ENCODE measurements at regions not wholly inside any gene's neighbourhood (a gene's known extent, or its start where the extent isn't known, plus 50 kb on each side); places are given as distances from the start of the nearest gene placed in this dataset.

DNA sequence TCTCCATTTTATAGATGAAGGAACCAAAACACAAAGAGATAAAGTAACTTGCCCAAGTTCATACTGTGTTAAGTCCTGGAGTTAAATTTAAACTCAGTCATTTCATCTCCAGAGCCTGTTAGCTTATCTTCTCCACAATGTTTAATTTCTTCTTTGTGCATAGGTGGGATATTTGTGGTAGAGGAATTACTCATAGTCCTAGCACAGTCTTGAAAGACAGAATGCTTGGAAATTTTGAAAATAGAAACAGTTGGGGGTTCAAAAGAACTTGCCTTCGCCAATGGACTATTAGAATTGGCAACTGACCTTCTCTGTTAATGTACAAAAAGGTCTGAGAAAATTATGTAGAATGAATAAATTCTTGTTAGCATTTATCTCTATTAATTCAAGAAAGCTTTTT, 832.0 kb upstream of the PRMT6 start:
- DNase-seq, result no peak
- H3K36me3 ChIP-seq (ENCODE audit: control insufficient read depth in 1 of 2, insufficient read depth in 2 of 2, low read length in 1 of 2), result no peaks in the 10 kb centered on the region
- no peak overlapping the region for H3K27ac ChIP-seq (ENCODE audit: low read depth in 1 of 2, low read length in 2 of 2)
- no peaks in the 10 kb centered on the region for H3K9me3 ChIP-seq (ENCODE audit: control insufficient read depth, low read length)
- H3K4me1 ChIP-seq (ENCODE audit: control insufficient read depth in 1 of 2, insufficient read depth in 2 of 2, low read length in 2 of 2), result no peaks in the 10 kb centered on the region
- intact Hi-C loops (cut with DNase I), result no loop called here
- no peak overlapping the region for H3K4me3 ChIP-seq (ENCODE audit: low read length in 2 of 2)
- no peak for ATAC-seq (ENCODE audit: low FRiP score)
- no peaks in the 10 kb centered on the region for H3K27me3 ChIP-seq (ENCODE audit: control insufficient read depth in 1 of 2, insufficient read depth in 2 of 2, low read length in 1 of 2)
- WGBS, 2 donors, result 45 to 57% methylated on average over 1 of the region's 1 CpG

DNA sequence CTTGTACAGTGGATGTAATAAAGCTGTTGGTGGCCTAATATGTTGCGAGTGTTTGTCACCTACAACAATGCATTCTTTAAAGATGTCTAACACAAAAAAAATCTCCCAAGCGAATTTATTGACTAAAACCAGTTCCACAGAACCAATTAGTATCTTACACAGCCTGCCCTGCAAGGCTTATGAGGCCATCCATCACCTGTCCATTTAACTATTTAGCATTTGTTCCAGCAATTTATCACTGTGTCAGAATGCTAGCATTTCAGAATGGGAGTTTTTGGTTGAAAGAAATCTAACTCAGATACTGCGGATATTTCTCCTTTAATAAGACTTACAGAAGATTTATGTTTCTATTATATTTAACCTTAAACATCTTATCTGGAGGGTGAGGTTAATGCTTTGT, 831.1 kb upstream of the PRMT6 start:
- H3K36me3 ChIP-seq (ENCODE audit: control insufficient read depth in 1 of 2, insufficient read depth in 2 of 2, low read length in 1 of 2), result no peaks in the 10 kb centered on the region
- ATAC-seq (ENCODE audit: low FRiP score) (no peak), DNase-seq (no peak)
- H3K27ac ChIP-seq (ENCODE audit: low read depth in 1 of 2, low read length in 2 of 2), result no peak overlapping the region
- no peaks in the 10 kb centered on the region for H3K27me3 ChIP-seq (ENCODE audit: control insufficient read depth in 1 of 2, insufficient read depth in 2 of 2, low read length in 1 of 2)
- H3K9me3 ChIP-seq (ENCODE audit: control insufficient read depth, low read length), result no peaks in the 10 kb centered on the region
- no peak overlapping the region for H3K4me3 ChIP-seq (ENCODE audit: low read length in 2 of 2)
- intact Hi-C loops (cut with DNase I), result no loop called here
- H3K4me1 ChIP-seq (ENCODE audit: control insufficient read depth in 1 of 2, insufficient read depth in 2 of 2, low read length in 2 of 2), result no peaks in the 10 kb centered on the region
- WGBS, 2 donors, result 49 to 61% methylated on average over 3 of the region's 3 CpGs

DNA sequence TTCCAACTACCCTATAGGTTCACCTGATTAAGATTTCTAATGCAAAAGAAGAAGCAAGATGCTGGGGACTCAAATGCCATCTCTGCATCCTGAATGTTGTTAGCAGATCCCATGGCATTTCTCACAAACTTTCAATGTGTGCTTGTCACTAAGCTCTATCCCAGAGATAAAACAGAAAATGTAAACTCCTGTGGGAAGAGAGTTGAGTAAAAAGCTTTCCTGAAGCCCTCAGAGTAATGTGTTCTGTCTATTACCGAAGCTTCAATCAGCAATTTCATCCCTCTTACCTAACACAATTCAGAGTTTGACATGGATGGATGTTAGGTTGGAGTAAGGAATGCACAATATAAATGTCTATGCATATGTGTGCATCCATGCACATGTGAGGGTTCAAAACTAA, 829.9 kb upstream of the PRMT6 start:
- Histone ChIP-seq H3K4me1 (ENCODE audit: control insufficient read depth in 1 of 2, insufficient read depth in 2 of 2, low read length in 2 of 2) (no peaks in the 10 kb centered on the region), H3K4me3 (ENCODE audit: low read length in 2 of 2) (no peak overlapping the region), H3K36me3 (ENCODE audit: control insufficient read depth in 1 of 2, insufficient read depth in 2 of 2, low read length in 1 of 2) (no peaks in the 10 kb centered on the region), H3K27me3 (ENCODE audit: control insufficient read depth in 1 of 2, insufficient read depth in 2 of 2, low read length in 1 of 2) (no peaks in the 10 kb centered on the region), H3K9me3 (ENCODE audit: control insufficient read depth, low read length) (no peaks in the 10 kb centered on the region), H3K27ac (ENCODE audit: low read depth in 1 of 2, low read length in 2 of 2) (no peak overlapping the region)
- no peak for DNase-seq
- WGBS, 2 donors, result 48 to 56% methylated on average over 1 of the region's 1 CpG
- intact Hi-C loops (cut with DNase I), result no loop called here
- no peak for ATAC-seq (ENCODE audit: low FRiP score)

DNA sequence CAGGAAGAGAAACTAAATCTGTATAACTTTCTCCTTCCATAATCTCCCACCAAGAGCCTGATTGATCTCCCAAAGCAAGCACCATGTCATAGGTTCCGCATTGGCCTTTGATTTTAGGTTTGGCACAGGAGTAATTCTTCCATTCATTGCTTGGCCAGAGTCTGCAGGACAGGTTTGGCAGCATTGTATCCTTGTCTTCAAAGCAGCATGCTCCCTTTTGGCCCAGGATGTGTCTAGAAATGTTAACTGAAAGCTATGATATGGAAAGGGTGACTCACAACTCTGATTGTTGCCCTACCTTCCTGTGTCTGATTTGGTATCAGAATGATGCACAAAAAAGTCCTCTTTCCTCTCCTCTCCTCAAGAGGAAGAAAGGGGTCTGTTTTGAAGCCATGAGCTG, 824.3 kb upstream of the PRMT6 start:
- no peak overlapping the region for H3K27ac ChIP-seq (ENCODE audit: low read depth in 1 of 2, low read length in 2 of 2)
- DNase-seq (no peak), ATAC-seq (ENCODE audit: low FRiP score) (no peak)
- H3K27me3 ChIP-seq (ENCODE audit: control insufficient read depth in 1 of 2, insufficient read depth in 2 of 2, low read length in 1 of 2), result no peaks in the 10 kb centered on the region
- no peaks in the 10 kb centered on the region for H3K36me3 ChIP-seq (ENCODE audit: control insufficient read depth in 1 of 2, insufficient read depth in 2 of 2, low read length in 1 of 2)
- intact Hi-C loops (cut with DNase I), result no loop called here
- no peaks in the 10 kb centered on the region for H3K4me1 ChIP-seq (ENCODE audit: control insufficient read depth in 1 of 2, insufficient read depth in 2 of 2, low read length in 2 of 2)
- H3K4me3 ChIP-seq (ENCODE audit: low read length in 2 of 2), result no peak overlapping the region
- no peaks in the 10 kb centered on the region for H3K9me3 ChIP-seq (ENCODE audit: control insufficient read depth, low read length)
- 90 to 93% methylated on average over 1 of the region's 1 CpG for WGBS, 2 donors

DNA sequence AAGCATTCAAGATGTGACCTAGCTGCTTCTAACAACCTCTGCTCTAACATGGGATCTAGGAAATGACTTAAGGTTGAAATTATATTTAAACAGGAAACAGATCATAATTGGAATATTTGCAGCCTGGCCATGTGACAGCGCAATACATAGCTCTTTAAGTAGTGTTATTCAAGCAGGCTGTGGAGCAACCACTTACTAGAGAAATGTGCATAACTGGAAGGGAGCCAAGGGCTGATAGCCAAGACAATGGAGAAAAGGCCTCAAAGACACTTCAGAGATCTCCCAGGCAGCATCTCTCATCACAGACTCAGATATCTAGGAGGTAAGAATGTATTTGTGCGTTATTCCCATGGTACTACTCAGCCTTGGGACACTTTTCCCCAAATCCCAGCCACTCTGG, 823.0 kb upstream of the PRMT6 start:
- Histone ChIP-seq H3K27me3 (ENCODE audit: control insufficient read depth in 1 of 2, insufficient read depth in 2 of 2, low read length in 1 of 2) (no peaks in the 10 kb centered on the region), H3K27ac (ENCODE audit: low read depth in 1 of 2, low read length in 2 of 2) (no peak overlapping the region), H3K9me3 (ENCODE audit: control insufficient read depth, low read length) (no peaks in the 10 kb centered on the region), H3K4me3 (ENCODE audit: low read length in 2 of 2) (no peak overlapping the region), H3K4me1 (ENCODE audit: control insufficient read depth in 1 of 2, insufficient read depth in 2 of 2, low read length in 2 of 2) (no peaks in the 10 kb centered on the region), H3K36me3 (ENCODE audit: control insufficient read depth in 1 of 2, insufficient read depth in 2 of 2, low read length in 1 of 2) (no peaks in the 10 kb centered on the region)
- WGBS, 2 donors, result 78 to 83% methylated on average over 2 of the region's 2 CpGs
- intact Hi-C loops (cut with DNase I), result no loop called here
- ATAC-seq (ENCODE audit: low FRiP score) (no peak), DNase-seq (no peak)

DNA sequence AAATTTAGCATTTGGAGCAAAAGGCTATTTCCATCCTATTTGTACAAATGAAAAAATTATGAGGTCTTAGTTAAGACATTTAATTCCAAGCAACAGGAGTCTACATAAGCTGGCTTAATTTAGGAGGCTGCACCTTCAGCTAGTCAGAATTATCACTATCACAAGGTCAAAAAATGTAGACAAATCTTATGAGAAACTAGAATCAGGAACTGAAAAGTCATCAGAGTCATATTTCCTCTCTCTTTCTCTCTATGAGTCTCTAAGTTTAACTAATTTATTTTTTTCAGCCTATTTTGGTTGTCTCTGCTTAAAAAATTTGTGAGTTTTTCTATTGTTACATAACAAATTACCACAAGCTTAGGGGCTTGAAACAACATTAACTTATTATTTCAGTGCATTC, 807.1 kb upstream of the PRMT6 start:
- intact Hi-C loops (cut with DNase I), result no loop called here
- Histone ChIP-seq H3K9me3 (ENCODE audit: control insufficient read depth, low read length) (no peaks in the 10 kb centered on the region), H3K27ac (ENCODE audit: low read depth in 1 of 2, low read length in 2 of 2) (no peak overlapping the region), H3K4me1 (ENCODE audit: control insufficient read depth in 1 of 2, insufficient read depth in 2 of 2, low read length in 2 of 2) (no peaks in the 10 kb centered on the region), H3K36me3 (ENCODE audit: control insufficient read depth in 1 of 2, insufficient read depth in 2 of 2, low read length in 1 of 2) (no peaks in the 10 kb centered on the region), H3K4me3 (ENCODE audit: low read length in 2 of 2) (no peak overlapping the region), H3K27me3 (ENCODE audit: control insufficient read depth in 1 of 2, insufficient read depth in 2 of 2, low read length in 1 of 2) (no peaks in the 10 kb centered on the region)
- DNase-seq (no peak), ATAC-seq (ENCODE audit: low FRiP score) (no peak)

DNA sequence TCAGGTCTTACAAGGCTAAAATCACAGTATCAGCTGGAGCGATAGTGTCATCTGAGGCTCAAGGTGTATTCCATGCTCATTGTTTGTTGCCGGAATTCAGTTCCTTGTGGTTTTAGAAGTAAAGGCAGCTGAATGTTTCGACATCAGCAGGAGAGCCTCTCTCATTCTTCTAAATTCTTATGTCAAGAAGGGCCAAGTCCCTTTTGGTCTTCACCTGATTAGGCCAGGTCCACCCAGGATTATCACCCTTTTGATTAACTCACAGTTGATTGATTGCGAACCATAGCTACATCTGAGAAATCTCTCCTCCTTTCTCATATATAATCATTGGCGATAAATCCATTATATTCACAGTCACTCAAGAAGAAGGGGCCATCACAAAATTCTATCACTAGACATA, 806.7 kb upstream of the PRMT6 start:
- DNase-seq (no peak), ATAC-seq (ENCODE audit: low FRiP score) (no peak)
- H3K4me3 ChIP-seq (ENCODE audit: low read length in 2 of 2), result no peak overlapping the region
- intact Hi-C loops (cut with DNase I), result no loop called here
- H3K4me1 ChIP-seq (ENCODE audit: control insufficient read depth in 1 of 2, insufficient read depth in 2 of 2, low read length in 2 of 2), result no peaks in the 10 kb centered on the region
- 68 to 69% methylated on average over 5 of the region's 5 CpGs for WGBS, 2 donors
- no peak overlapping the region for H3K27ac ChIP-seq (ENCODE audit: low read depth in 1 of 2, low read length in 2 of 2)
- no peaks in the 10 kb centered on the region for H3K36me3 ChIP-seq (ENCODE audit: control insufficient read depth in 1 of 2, insufficient read depth in 2 of 2, low read length in 1 of 2)
- H3K9me3 ChIP-seq (ENCODE audit: control insufficient read depth, low read length), result no peaks in the 10 kb centered on the region
- no peaks in the 10 kb centered on the region for H3K27me3 ChIP-seq (ENCODE audit: control insufficient read depth in 1 of 2, insufficient read depth in 2 of 2, low read length in 1 of 2)

DNA sequence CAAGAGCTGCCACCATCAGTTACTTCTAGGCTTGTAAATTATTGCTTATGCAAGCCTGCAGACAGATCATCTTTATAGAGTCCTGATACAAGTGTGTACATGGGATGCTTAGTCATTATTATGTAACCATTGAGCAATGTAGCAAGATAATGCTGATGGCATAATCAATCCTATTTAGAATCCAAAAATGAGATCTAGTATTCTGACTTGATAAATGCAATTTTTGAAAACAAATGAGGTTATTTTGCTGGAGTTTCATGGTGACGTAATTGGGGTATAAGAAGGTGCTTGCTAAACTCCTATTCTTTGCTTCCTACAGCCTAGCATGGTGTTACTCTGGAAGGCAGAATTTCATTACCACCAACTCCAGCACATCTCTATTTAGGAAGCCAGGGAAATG, 801.7 kb upstream of the PRMT6 start:
- WGBS, 2 donors, result 75 to 100% methylated on average over 1 of the region's 1 CpG
- ATAC-seq (ENCODE audit: low FRiP score) (no peak), DNase-seq (no peak)
- intact Hi-C loops (cut with DNase I), result no loop called here
- Histone ChIP-seq H3K27ac (ENCODE audit: low read depth in 1 of 2, low read length in 2 of 2) (no peak overlapping the region), H3K4me1 (ENCODE audit: control insufficient read depth in 1 of 2, insufficient read depth in 2 of 2, low read length in 2 of 2) (no peaks in the 10 kb centered on the region), H3K36me3 (ENCODE audit: control insufficient read depth in 1 of 2, insufficient read depth in 2 of 2, low read length in 1 of 2) (no peaks in the 10 kb centered on the region), H3K9me3 (ENCODE audit: control insufficient read depth, low read length) (no peaks in the 10 kb centered on the region), H3K4me3 (ENCODE audit: low read length in 2 of 2) (no peak overlapping the region), H3K27me3 (ENCODE audit: control insufficient read depth in 1 of 2, insufficient read depth in 2 of 2, low read length in 1 of 2) (no peaks in the 10 kb centered on the region)

DNA sequence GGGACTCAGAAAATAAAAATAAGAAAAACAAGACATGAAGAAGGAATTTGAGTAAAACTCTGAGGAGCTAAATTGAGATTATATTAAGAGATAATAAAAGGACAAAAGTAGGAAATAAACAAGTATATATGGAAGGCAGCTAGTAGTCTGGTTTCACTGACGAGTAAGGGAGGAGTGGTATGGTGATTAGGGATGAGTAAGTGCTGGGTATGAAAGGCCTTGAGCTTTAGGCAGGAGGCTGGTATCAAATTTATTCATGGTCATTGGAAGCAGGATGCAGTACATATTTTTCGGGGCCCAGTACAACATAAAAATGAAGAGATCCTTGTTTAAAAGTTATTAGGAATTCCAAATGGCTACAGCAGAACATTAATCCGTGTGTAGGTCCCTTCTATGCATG, 789.7 kb upstream of the PRMT6 start:
- intact Hi-C loops (cut with DNase I), result no loop called here
- no peaks in the 10 kb centered on the region for H3K27me3 ChIP-seq (ENCODE audit: control insufficient read depth in 1 of 2, insufficient read depth in 2 of 2, low read length in 1 of 2)
- no peaks in the 10 kb centered on the region for H3K4me1 ChIP-seq (ENCODE audit: control insufficient read depth in 1 of 2, insufficient read depth in 2 of 2, low read length in 2 of 2)
- H3K36me3 ChIP-seq (ENCODE audit: control insufficient read depth in 1 of 2, insufficient read depth in 2 of 2, low read length in 1 of 2), result no peaks in the 10 kb centered on the region
- no peak overlapping the region for H3K4me3 ChIP-seq (ENCODE audit: low read length in 2 of 2)
- no peak overlapping the region for H3K27ac ChIP-seq (ENCODE audit: low read depth in 1 of 2, low read length in 2 of 2)
- ATAC-seq (ENCODE audit: low FRiP score) (no peak), DNase-seq (no peak)
- 52 to 66% methylated on average over 3 of the region's 3 CpGs for WGBS, 2 donors
- H3K9me3 ChIP-seq (ENCODE audit: control insufficient read depth, low read length), result no peaks in the 10 kb centered on the region

DNA sequence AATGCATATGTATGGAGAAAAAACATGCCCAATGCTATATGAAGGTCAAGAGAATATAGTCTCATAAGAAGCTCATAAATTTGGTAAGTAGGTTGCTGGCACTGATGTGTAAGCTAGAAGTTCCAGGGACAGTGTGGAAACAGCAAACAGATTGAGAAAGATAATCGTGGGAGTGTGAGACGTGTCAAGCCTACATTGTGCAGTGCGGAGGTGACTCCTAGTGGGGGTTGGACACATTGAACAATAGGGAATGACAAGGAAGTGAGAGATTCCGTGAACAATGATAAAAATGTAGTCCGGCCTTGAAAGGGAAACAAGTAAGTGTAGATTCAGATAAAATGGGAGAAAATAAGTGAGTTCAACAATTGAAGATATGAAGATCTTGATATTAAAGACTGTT, 788.4 kb upstream of the PRMT6 start:
- Histone ChIP-seq H3K9me3 (ENCODE audit: control insufficient read depth, low read length) (no peaks in the 10 kb centered on the region), H3K4me3 (ENCODE audit: low read length in 2 of 2) (no peak overlapping the region), H3K36me3 (ENCODE audit: control insufficient read depth in 1 of 2, insufficient read depth in 2 of 2, low read length in 1 of 2) (no peaks in the 10 kb centered on the region), H3K4me1 (ENCODE audit: control insufficient read depth in 1 of 2, insufficient read depth in 2 of 2, low read length in 2 of 2) (no peaks in the 10 kb centered on the region), H3K27me3 (ENCODE audit: control insufficient read depth in 1 of 2, insufficient read depth in 2 of 2, low read length in 1 of 2) (no peaks in the 10 kb centered on the region), H3K27ac (ENCODE audit: low read depth in 1 of 2, low read length in 2 of 2) (no peak overlapping the region)
- intact Hi-C loops (cut with DNase I), result no loop called here
- DNase-seq (no peak), ATAC-seq (ENCODE audit: low FRiP score) (no peak)
- 37 to 43% methylated on average over 5 of the region's 5 CpGs for WGBS, 2 donors
